Rectal smooth muscle tissue (tissue), 1 donor: ENCODE measurements at regions not wholly inside any gene's neighbourhood (a gene's known extent, or its start where the extent isn't known, plus 50 kb on each side); places are given as distances from the start of the nearest gene placed in this dataset.

ENCODE experiments used
- H3K27ac ChIP-seq: one replicate; pipeline ENCODE4 v1.7.0; 2013; ENCODE audit warnings: low read depth, low read length, inconsistent platforms
- H3K27me3 ChIP-seq: one replicate; pipeline ENCODE4 v1.7.0; 2013; ENCODE audit warnings: low read length; ENCODE audit not compliant: control insufficient read depth, insufficient read depth
- H3K36me3 ChIP-seq: one replicate; pipeline ENCODE4 v1.7.0; 2013; ENCODE audit warnings: low read length; ENCODE audit not compliant: control insufficient read depth, insufficient read depth
- H3K4me1 ChIP-seq: one replicate; pipeline ENCODE4 v1.7.0; 2013; ENCODE audit warnings: low read length; ENCODE audit not compliant: control insufficient read depth, insufficient read depth
- H3K4me3 ChIP-seq: one replicate; pipeline ENCODE4 v1.7.0; 2013; ENCODE audit warnings: low read length
- H3K9ac ChIP-seq: one replicate; pipeline ENCODE4 v1.7.0; 2013; ENCODE audit warnings: low read length

DNA sequence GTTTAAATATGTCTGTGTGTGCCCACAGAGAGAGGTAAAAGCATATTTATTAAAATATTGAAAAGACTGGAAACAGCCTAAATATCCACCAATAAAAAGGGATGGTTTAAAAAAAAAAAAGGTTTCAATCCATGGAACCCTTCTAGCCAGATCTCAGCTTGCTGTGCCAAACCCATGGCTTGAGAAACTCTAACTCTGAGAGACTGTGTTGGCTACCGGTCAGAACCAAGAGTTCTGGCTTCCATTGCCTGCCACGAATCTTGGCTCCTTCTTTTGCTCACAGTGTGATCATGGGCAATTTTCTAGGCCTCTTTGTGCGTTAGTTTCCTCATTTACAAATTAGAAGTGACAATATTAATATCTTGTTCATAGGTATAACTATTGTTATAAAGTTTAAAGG lies 201.3 kb upstream of the IRX3 start:
- no peaks in the 10 kb centered on the region for H3K27me3 ChIP-seq
- H3K9ac ChIP-seq: no peak overlapping the region
- H3K36me3 ChIP-seq: no peaks in the 10 kb centered on the region
- H3K27ac ChIP-seq: no peak overlapping the region
- H3K4me3 ChIP-seq: no peak overlapping the region
- no peaks in the 10 kb centered on the region for H3K4me1 ChIP-seq

DNA sequence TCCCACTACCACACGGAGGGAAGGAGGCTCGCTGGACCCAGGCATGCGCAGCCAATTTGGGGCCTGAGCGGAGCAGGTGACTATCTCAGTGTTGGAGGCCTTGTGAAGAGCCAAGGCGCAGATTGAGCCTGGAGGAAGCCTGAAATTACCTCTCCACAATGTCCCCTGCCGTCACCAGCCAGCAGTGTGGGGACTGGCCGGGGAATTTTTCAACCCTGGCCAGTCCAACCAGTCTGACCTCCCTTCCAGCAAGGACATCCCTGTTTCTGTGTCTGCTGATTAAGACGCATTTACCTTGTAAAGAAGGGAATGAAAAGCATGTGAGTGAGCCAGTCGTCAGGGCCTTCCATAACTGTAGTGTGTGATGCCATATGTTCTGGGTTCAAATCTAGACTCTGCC lies 198.1 kb upstream of the IRX3 start:
- Histone ChIP-seq H3K4me1 (no peaks in the 10 kb centered on the region), H3K9ac (no peak overlapping the region), H3K4me3 (no peak overlapping the region), H3K36me3 (no peaks in the 10 kb centered on the region), H3K27ac (no peak overlapping the region), H3K27me3 (no peaks in the 10 kb centered on the region)

DNA sequence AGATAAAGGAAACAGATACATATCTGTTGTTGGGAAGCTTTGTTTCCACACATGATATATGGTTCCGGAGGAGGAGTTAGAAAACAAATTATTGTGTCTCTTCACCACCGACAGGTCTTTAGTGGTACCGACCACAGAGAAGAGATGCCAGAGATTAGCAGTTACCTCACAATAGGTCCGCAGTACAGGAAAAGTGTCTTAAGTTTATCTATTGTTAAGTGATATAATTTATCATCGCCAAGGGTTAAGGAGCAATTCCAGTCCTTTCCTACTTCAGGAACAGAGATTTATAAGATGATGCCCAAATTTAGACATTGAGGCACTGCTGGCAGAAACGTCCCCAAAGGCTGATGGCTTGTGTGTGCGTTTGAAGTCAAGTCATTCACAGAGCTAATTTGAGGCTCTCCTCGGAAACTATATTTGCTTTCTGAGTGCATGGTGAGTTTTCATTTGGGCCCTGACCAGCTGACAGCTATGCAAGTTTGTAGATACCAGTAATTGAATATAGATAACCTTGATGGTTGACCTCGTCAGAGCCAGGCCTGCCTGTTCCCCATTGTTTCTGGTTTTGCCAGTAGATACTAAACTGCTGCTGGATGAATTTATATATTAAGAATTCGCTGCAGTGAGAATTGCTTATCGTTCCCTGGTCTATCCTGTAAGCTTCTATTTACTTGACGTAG lies 196.4 kb upstream of the IRX3 start:
- no peak overlapping the region for H3K4me3 ChIP-seq
- no peak overlapping the region for H3K27ac ChIP-seq
- no peak overlapping the region for H3K9ac ChIP-seq
- no peaks in the 10 kb centered on the region for H3K27me3 ChIP-seq
- H3K4me1 ChIP-seq: no peaks in the 10 kb centered on the region
- no peaks in the 10 kb centered on the region for H3K36me3 ChIP-seq

DNA sequence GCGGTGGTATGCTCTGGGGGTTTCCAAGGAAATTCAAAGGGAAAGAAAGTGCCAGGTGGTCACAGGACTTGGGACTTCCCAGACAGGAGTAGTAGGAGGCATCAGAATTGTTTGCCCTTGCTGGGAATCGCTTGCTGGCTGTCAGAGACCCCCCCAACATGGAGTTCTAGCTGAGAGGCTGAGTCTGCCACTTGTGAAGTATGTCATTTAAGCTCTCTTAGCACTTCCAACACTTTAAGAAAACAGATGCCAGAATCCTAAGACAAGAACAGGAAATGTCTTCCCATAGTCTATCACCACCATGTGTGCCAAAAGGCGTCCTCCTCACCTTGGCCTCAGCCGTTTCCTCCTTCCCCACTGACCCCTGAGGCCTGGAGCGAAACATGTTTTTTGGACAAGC lies 193.8 kb upstream of the IRX3 start:
- Histone ChIP-seq H3K36me3 (no peaks in the 10 kb centered on the region), H3K4me3 (no peak overlapping the region), H3K9ac (no peak overlapping the region), H3K4me1 (no peaks in the 10 kb centered on the region), H3K27me3 (no peaks in the 10 kb centered on the region), H3K27ac (no peak overlapping the region)

DNA sequence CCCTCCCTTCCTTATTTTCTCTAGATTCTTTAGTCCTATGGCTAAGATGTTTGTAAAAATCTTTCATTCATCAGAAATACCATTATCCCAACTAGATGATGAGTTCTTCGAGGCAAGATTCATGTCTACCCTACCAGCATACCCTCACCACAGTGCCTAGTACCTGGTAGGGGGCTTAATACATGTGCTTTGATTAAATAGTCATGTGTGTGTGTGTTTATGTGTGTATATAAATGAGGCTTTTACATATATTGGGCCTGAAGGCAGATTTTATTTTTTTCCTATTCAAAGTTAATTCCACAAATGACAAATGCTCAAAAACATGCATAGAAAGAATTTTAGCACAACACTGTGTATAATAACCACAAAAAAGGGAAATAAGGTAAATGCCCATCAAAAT lies 193.0 kb upstream of the IRX3 start:
- Histone ChIP-seq H3K4me1 (no peaks in the 10 kb centered on the region), H3K9ac (no peak overlapping the region), H3K36me3 (no peaks in the 10 kb centered on the region), H3K27me3 (no peaks in the 10 kb centered on the region), H3K27ac (no peak overlapping the region), H3K4me3 (no peak overlapping the region)

DNA sequence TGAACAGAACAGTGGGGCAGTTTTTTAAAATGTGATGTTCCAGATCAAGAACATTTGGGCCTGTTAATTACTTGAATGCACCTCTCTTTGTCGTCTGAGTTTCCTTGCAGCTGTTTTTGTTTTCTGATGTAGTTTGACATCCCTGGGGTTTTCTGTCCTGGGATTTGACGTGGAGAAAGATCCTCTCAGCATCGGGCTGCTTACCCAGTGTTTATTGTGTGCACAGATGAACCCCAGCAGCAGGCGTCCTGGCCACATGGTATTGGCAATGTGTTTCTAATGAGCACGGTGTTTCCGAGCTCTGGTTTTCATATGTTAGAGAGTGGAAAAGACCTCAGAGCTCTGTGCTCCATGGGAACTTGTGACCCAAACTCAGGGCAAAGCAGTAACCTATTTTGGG lies 191.1 kb upstream of the IRX3 start:
- no peaks in the 10 kb centered on the region for H3K36me3 ChIP-seq
- no peaks in the 10 kb centered on the region for H3K4me1 ChIP-seq
- no peak overlapping the region for H3K27ac ChIP-seq
- H3K9ac ChIP-seq: no peak overlapping the region
- H3K27me3 ChIP-seq: no peaks in the 10 kb centered on the region
- no peak overlapping the region for H3K4me3 ChIP-seq

DNA sequence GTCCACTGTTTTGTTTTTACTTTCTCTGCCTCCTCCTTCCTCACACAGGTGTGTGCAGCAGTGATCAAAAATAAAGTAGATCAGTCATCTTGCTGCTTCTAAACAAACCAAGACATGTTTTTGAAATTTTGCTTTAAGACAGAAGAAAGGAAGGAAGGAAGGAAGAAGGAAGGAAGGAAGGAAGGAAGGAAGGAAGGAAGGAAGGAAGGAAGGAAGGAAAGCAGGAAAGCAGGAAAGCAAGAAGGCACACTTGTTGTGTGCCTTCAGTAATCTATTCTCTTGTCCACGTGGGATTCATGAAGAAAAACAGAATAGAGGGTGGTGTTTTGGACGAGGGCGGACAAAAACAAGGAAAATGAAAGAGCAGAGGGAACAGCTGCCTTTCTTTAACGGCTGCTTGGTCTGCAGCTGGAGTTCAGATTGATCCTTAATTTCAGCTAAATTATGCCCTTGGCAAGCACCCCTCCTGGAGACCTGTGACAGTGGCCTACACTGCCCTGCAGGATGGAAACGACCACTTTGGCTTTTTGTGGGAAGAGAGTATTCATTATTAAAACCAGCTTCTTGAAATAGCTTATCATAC lies 188.5 kb upstream of the IRX3 start:
- Histone ChIP-seq H3K36me3 (no peaks in the 10 kb centered on the region), H3K4me3 (no peak overlapping the region), H3K27ac (no peak overlapping the region), H3K27me3 (no peaks in the 10 kb centered on the region), H3K9ac (no peak overlapping the region), H3K4me1 (no peaks in the 10 kb centered on the region)

DNA sequence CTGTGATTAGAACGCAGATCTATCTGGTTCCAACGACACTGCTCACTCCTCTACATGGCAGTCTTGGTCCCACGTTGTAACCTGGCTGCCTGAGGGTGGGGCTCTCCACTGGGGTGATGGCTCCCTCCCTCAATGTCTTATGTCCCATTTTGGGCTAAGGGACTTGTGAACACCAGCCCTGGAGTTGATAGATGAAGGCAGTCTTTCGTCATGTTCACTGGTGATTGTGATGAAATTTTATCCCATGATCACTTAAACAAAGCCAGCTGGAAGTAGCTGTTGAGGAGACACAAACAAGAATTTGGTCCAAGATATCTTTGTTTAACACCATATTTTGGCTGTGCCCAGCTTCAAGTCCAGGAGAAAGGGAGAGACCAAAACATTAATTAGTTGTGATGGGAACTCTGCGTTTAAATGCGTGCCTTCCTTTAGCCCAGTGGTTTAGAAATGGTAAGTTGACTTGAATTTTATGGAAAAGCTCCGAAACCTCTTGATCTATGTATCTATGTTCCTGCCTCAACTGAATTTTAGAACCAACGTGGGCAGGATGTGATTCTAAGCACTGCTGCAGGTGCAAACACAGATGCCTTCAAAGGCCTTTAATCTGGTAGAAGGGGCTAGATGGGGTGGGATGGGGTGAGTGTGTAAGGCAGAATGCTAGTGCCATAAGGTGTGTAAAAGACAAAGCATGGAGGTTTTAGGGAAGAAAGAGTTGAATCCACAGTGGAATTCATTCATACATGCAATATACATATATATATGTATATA lies 186.8 kb upstream of the IRX3 start:
- Histone ChIP-seq H3K4me1 (no peaks in the 10 kb centered on the region), H3K36me3 (no peaks in the 10 kb centered on the region)

DNA sequence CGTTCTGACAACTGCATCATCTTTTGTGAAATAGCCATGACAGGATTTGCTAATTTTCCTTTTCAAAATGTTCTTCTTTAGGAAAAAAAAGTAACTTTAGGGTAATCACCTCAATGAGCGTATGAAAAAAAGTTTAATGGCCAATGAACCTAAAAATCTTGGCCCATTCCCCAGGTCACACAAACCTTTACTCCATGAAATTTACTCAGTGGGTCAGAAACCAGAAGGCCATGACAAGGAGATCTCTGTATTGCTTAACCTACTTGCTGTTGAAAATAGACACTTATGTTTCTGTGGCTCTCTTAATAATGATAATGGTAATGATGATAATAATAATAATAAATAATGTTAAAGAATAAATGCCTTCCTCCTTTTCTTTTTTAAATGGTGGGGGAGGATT lies 180.8 kb upstream of the IRX3 start:
- Histone ChIP-seq H3K27ac (no peak overlapping the region), H3K4me1 (no peaks in the 10 kb centered on the region), H3K9ac (no peak overlapping the region), H3K4me3 (no peak overlapping the region), H3K36me3 (no peaks in the 10 kb centered on the region), H3K27me3 (no peaks in the 10 kb centered on the region)

More for the DNA sequence above, 186.8 kb upstream of the IRX3 start:
- Histone ChIP-seq H3K4me3 (no peak overlapping the region), H3K9ac (no peak overlapping the region), H3K27ac (no peak overlapping the region), H3K27me3 (no peaks in the 10 kb centered on the region)

DNA sequence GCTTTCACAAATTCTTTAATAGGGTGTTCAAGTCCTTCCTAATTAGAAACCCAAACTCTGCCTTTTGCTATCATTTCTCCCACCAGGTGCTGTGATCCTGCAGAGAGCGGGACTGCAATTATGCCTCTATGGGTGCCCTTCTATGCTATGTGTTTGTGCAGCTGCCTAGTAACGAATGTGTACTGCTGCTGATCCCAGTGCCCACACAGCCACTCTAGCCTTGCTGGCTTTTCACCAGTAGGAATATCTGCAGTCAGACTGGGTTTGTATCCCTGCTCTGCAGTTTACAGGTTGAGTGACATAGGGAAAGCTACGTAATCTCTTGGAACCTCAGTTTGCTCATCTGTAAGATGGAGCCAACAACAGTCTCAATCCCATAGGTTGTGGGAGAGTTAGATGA lies 179.6 kb upstream of the IRX3 start:
- H3K9ac ChIP-seq: no peak overlapping the region
- no peak overlapping the region for H3K4me3 ChIP-seq
- no peak overlapping the region for H3K27ac ChIP-seq
- H3K36me3 ChIP-seq: no peaks in the 10 kb centered on the region
- H3K27me3 ChIP-seq: no peaks in the 10 kb centered on the region
- no peaks in the 10 kb centered on the region for H3K4me1 ChIP-seq

DNA sequence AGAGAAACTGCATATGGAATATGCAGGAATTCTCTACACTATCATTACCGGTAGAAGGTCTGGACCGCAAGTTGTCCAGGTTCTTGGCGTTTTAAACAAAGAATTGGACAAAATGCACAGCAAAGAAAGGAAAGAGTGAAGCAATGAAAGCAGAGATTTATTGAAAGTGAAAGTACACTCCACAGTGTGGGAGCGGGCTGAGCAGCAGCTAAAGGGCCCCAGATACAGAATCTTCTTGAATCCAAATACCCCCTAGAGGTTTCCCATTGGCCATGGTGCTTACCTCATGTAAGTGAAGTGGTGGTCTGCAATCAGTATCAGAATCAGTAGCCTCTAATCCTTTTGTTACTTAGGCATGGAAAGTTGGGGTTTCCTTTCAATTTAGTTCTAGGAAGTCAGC lies 178.5 kb upstream of the IRX3 start:
- Histone ChIP-seq H3K27ac (no peak overlapping the region), H3K36me3 (no peaks in the 10 kb centered on the region), H3K27me3 (no peaks in the 10 kb centered on the region), H3K4me3 (no peak overlapping the region), H3K4me1 (no peaks in the 10 kb centered on the region), H3K9ac (no peak overlapping the region)

DNA sequence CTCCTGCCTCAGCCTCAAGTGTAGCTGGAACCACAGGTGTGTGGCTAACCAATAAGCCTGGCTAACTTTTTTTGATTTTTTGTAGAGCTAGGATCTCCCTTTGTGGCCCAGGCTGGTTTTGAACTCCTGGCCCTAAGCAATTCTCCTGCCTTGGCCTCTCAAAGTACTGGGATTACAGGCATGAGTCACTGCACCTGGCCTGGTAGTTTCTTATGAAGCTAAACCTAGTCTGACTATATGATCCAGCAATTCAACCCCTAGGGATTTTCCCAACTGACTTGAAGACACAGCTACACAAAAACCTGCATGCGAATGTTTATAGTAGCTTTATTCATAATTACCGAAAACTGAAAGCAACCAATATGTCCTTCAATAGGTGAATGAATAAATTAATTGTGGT lies 176.2 kb upstream of the IRX3 start:
- Histone ChIP-seq H3K4me1 (no peaks in the 10 kb centered on the region), H3K36me3 (no peaks in the 10 kb centered on the region), H3K27me3 (no peaks in the 10 kb centered on the region), H3K9ac (no peak overlapping the region), H3K4me3 (no peak overlapping the region), H3K27ac (no peak overlapping the region)
